Mesendoderm (in vitro differentiated cells): ENCODE measurements at regions not wholly inside any gene's neighbourhood (a gene's known extent, or its start where the extent isn't known, plus 50 kb on each side); places are given as distances from the start of the nearest gene placed in this dataset.
"Not testable (repeated sequence)": the region's sequence is repeated elsewhere in the genome, so short reads cannot be mapped to it uniquely, and the experiment has no call there.

Experiments
- DNase-seq: peaks from one replicate; pipeline ENCODE4 v3.0.0; 2013
- H2AK5ac ChIP-seq: 2 replicates; pipeline ENCODE4 v1.6.1; 2013; ENCODE audit warnings: low read length, inconsistent platforms
- H2BK120ac ChIP-seq: 2 replicates; pipeline ENCODE4 v1.6.1; 2013; ENCODE audit warnings: low read depth, mild to moderate bottlenecking, low read length, moderate library complexity, mixed read lengths
- H2BK15ac ChIP-seq: replicated peaks from 2 replicates; pipeline ENCODE4 v1.6.1; 2013; ENCODE audit warnings: low read depth, mild to moderate bottlenecking, moderate library complexity
- H2BK5ac ChIP-seq: 2 replicates; pipeline ENCODE4 v1.6.1; 2013; ENCODE audit warnings: low read length, inconsistent platforms
- H3K18ac ChIP-seq: 2 replicates; pipeline ENCODE4 v1.6.1; 2013; ENCODE audit warnings: mild to moderate bottlenecking, low read length, mixed read lengths
- H3K23ac ChIP-seq: one replicate; pipeline ENCODE4 v1.6.1; 2013; ENCODE audit warnings: low read length
- H3K27ac ChIP-seq: 2 replicates; pipeline ENCODE4 v1.5.1; 2013; ENCODE audit warnings: low read depth, mild to moderate bottlenecking, inconsistent platforms, low read length, moderate library complexity
- H3K27me3 ChIP-seq: 2 replicates; pipeline ENCODE4 v1.6.1; 2013; ENCODE audit warnings: low read length, control low read depth, mild to moderate bottlenecking, inconsistent platforms; ENCODE audit not compliant: insufficient read depth, poor library complexity
- H3K36me3 ChIP-seq: 2 replicates; pipeline ENCODE4 v1.6.1; 2013; ENCODE audit warnings: low read length, inconsistent platforms; ENCODE audit not compliant: control insufficient read depth, insufficient read depth
- H3K4ac ChIP-seq: one replicate; pipeline ENCODE4 v1.6.1; 2013; ENCODE audit warnings: low read depth, mild to moderate bottlenecking, low read length, moderate library complexity
- H3K4me1 ChIP-seq: 2 replicates; pipeline ENCODE4 v1.6.1; 2013; ENCODE audit warnings: low read depth, low read length, inconsistent platforms; ENCODE audit not compliant: control insufficient read depth
- H3K4me2 ChIP-seq: 2 replicates; pipeline ENCODE4 v1.6.1; 2013; ENCODE audit warnings: low read length
- H3K4me3 ChIP-seq: 2 replicates; pipeline ENCODE4 v1.5.1; 2013; ENCODE audit warnings: mild to moderate bottlenecking, low read length
- H3K56ac ChIP-seq: one replicate; pipeline ENCODE4 v1.6.1; 2013; ENCODE audit warnings: low read length
- H3K79me1 ChIP-seq: 2 replicates; pipeline ENCODE4 v1.6.1; 2013; ENCODE audit warnings: low read length, inconsistent platforms
- H3K79me2 ChIP-seq: 2 replicates; pipeline ENCODE4 v1.6.1; 2013; ENCODE audit warnings: mild to moderate bottlenecking, low read length; ENCODE audit not compliant: control insufficient read depth, insufficient read depth
- H3K9ac ChIP-seq: 2 replicates; pipeline ENCODE4 v1.6.1; 2013; ENCODE audit warnings: low read length, inconsistent platforms
- H4K5ac ChIP-seq: one replicate; pipeline ENCODE4 v1.6.1; 2013; ENCODE audit warnings: low read length
- H4K8ac ChIP-seq: one replicate; pipeline ENCODE4 v1.6.1; 2013; ENCODE audit warnings: low read depth, mild to moderate bottlenecking, control low read depth, low read length, moderate library complexity
- WGBS: extraction: QIAGEN DNeasy Blood & Tissue Kit; methylation state at CpG from one replicate; pipeline ENCODE4 v1.1.7; 2013; ENCODE audit warnings: low lambda C conversion rate, missing lambda C conversion rate; ENCODE audit not compliant: insufficient coverage; ENCODE audit errors: extremely low coverage; 5-methylcytosine and 5-hydroxymethylcytosine counted together

DNA sequence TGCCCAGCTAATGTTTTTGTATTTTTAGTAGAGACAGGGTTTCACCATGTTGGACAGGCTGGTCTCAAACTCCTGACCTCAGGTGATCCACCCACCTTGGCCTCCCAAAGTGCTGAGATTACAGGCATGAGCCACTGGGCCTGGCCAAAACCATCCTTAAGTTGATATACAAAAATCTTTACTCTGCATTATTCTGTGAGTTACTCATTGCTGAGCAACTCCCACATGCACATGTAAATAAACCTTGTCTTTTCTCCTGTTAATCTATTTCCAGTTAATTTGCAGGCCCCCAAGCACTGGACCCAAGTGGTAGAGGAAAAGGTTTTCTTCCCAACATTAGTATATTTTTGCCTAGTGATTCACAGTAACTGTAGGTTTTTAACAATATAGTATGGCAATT, 242.8 kb downstream of the KLF5 start:
- H3K27me3 ChIP-seq, H3K27ac ChIP-seq, H3K4me3 ChIP-seq, H4K8ac ChIP-seq, H4K5ac ChIP-seq, H3K23ac ChIP-seq, H3K56ac ChIP-seq, H3K4ac ChIP-seq, H3K79me1 ChIP-seq, H3K18ac ChIP-seq, H2BK120ac ChIP-seq, DNase-seq, H2BK15ac ChIP-seq, H3K4me1 ChIP-seq, H3K4me2 ChIP-seq, H3K9ac ChIP-seq, H2BK5ac ChIP-seq, H3K79me2 ChIP-seq, H2AK5ac ChIP-seq, H3K36me3 ChIP-seq: not testable (repeated sequence)

DNA sequence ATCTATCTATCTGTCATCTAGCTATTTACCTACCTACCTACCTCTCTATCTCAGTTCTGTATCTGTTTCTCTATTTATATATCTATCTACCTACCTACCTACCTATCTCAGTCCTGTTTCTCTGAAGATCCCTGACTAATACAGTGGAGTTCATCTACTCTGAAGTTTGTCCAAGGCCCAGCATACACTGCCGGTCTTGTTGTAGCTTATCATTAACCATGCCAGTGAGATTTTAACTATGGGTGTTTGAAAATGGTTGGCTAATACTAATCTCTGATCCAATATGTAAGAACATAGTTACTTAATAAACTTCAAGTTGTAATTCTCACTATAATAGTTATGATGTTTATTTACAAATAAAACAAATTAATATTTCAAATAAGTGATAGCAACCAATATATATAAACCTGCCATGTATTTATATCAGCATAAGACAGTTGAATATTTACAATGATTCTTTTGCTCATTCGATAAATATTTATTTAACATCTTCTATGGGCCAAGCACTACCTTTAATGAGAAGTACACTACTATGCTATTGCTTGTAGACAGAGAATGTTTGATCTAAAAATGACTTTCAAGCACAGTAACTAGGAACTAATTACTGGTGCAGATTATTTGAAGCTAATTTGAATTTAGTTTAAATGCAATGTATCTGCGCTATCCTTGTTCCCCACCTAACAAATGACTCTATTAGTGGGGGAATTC, 242.1 kb downstream of the KLF5 start:
- Histone ChIP-seq H4K5ac (no peak overlapping the region), H3K18ac (no peak overlapping the region), H3K4me3 (no peak overlapping the region), H3K56ac (no peak overlapping the region), H2BK5ac (no peak overlapping the region), H2AK5ac (no peak overlapping the region), H2BK15ac (no peak overlapping the region), H3K27me3 (no peaks in the 10 kb centered on the region), H2BK120ac (no peak overlapping the region), H3K36me3 (no peaks in the 10 kb centered on the region), H3K27ac (no peak overlapping the region), H3K4me1 (peaks cover 5% of the 10 kb centered on the region), H3K23ac (no peak overlapping the region), H3K4ac (no peak overlapping the region), H3K9ac (no peak overlapping the region), H3K4me2 (no peak overlapping the region), H3K79me2 (no peaks in the 10 kb centered on the region), H3K79me1 (no peaks in the 10 kb centered on the region), H4K8ac (no peak overlapping the region)
- no peak for DNase-seq
- WGBS, result no CpG with 5 or more reads among the region's 3 CpGs

DNA sequence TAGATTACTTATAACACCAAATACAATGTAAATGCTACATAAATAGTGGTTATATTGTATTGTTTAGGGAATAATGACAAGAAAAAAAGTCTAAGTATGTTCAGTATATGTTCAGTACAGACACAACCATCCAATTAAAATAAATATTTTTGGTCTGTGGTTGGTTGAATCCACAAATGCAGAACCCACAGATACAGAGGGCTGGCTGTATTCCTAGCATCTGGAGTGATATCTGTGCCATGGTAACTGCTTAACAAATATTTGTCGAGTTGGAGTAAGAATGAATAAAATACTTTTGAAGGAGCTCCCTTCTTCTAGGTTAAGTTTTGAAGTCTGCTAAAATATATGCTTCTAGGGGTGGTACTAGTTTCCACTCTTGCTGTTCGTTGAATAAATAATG, 241.0 kb downstream of the KLF5 start:
- no peak overlapping the region for H3K23ac ChIP-seq
- no peak overlapping the region for H2BK5ac ChIP-seq
- H3K4me1 ChIP-seq, result peaks cover 5% of the 10 kb centered on the region
- no peak overlapping the region for H3K4ac ChIP-seq
- H3K27ac ChIP-seq, result no peak overlapping the region
- no peaks in the 10 kb centered on the region for H3K27me3 ChIP-seq
- no peak overlapping the region for H3K4me2 ChIP-seq
- no peak overlapping the region for H2AK5ac ChIP-seq
- WGBS, result no CpG with 5 or more reads among the region's 2 CpGs
- no peak overlapping the region for H2BK15ac ChIP-seq
- peak overlapping the region; percentile 76 for H4K8ac ChIP-seq
- H3K56ac ChIP-seq, result no peak overlapping the region
- no peak for DNase-seq
- H3K79me1 ChIP-seq, result no peaks in the 10 kb centered on the region
- no peaks in the 10 kb centered on the region for H3K79me2 ChIP-seq
- H3K4me3 ChIP-seq, result no peak overlapping the region
- no peak overlapping the region for H4K5ac ChIP-seq
- H3K18ac ChIP-seq, result no peak overlapping the region
- H3K9ac ChIP-seq, result no peak overlapping the region
- no peak overlapping the region for H2BK120ac ChIP-seq
- H3K36me3 ChIP-seq, result no peaks in the 10 kb centered on the region

DNA sequence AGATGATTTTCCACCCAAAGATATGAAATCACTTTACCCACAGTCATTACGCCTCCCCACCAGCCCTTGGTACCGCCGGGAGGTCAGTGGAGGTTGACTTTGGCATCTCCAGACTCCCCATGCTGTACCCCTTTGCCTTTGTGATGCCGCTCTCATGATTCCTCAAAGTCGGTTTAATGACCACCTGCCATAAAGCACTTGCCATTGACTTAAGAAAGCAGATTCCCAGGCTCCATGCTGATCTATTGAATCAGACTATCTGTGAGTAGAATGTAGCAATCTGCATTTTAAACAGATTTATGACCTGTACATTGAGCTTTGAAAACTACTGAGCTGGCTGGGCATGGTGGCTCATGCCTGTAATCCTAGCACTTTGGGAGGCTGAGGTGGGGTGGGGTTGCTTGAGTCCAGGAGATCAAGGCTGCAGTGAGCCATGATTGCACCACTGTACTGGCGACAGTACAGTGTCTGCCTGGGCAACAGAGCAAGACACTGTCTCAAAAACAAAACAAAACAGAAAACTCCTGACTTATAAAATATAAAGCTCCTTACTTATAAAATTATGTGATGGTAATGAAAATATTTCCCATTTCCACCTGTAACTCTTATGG, 235.2 kb downstream of the KLF5 start:
- Histone ChIP-seq H2BK15ac (no peak overlapping the region), H3K9ac (no peak overlapping the region), H3K36me3 (no peaks in the 10 kb centered on the region), H4K5ac (no peak overlapping the region), H2BK120ac (no peak overlapping the region), H3K56ac (no peak overlapping the region), H4K8ac (no peak overlapping the region), H3K27ac (no peak overlapping the region), H3K4me2 (no peak overlapping the region), H3K23ac (no peak overlapping the region), H3K27me3 (no peaks in the 10 kb centered on the region), H3K4ac (no peak overlapping the region), H3K18ac (no peak overlapping the region), H3K79me2 (no peaks in the 10 kb centered on the region), H2AK5ac (no peak overlapping the region), H2BK5ac (no peak overlapping the region), H3K4me1 (no peaks in the 10 kb centered on the region), H3K4me3 (no peak overlapping the region), H3K79me1 (no peaks in the 10 kb centered on the region)
- DNase-seq, result no peak
- no CpG with 5 or more reads among the region's 6 CpGs for WGBS

DNA sequence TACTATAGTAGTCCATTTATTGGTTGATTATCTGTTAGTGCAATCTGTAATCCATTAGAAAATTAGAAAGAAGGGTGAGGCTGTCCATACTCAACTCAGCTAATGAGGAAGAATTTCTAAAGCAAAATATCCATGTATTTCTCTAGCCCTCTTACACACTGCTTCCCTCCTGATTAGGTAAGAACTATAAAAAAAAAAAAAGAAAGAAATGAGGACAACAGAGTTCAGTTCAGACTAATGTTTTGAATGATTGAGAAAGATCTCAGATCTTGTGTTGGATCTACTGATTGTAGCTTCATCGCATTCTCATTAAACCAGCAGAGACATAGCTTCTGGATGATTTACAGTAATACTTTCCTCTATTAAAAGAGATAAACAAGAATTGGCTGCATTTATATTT, 233.3 kb downstream of the KLF5 start:
- Histone ChIP-seq H3K79me2 (no peaks in the 10 kb centered on the region), H3K56ac (no peak overlapping the region), H3K9ac (no peak overlapping the region), H3K4me1 (no peaks in the 10 kb centered on the region), H2BK120ac (no peak overlapping the region), H3K4ac (no peak overlapping the region), H3K27me3 (no peaks in the 10 kb centered on the region), H3K4me2 (no peak overlapping the region), H2BK15ac (no peak overlapping the region), H4K8ac (no peak overlapping the region), H2BK5ac (no peak overlapping the region), H3K18ac (no peak overlapping the region), H4K5ac (no peak overlapping the region), H3K36me3 (no peaks in the 10 kb centered on the region), H3K23ac (no peak overlapping the region), H3K4me3 (no peak overlapping the region), H3K79me1 (no peaks in the 10 kb centered on the region), H3K27ac (no peak overlapping the region), H2AK5ac (no peak overlapping the region)
- no peak for DNase-seq
- WGBS, result no CpG with 5 or more reads among the region's 1 CpG

DNA sequence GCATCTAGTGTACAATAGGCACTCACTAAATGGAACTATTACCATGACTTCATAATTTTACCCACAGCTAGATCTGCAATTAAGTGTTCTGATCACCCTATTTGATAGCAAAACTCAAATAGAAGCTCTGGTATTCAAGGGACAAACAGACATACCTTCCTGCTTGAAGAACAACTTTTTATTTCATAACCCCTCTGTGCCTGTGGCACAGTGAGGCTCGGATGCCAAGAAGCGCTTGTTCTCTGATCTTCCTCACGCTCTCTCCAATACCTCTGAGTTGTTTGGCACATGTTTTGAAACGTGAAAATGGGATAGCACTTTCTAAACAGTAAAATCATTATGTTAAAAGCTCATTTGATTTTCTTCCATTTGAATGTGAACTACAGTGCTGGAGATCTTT, 232.0 kb downstream of the KLF5 start:
- Histone ChIP-seq H2BK15ac (no peak overlapping the region), H2AK5ac (no peak overlapping the region)
- WGBS, result no CpG with 5 or more reads among the region's 4 CpGs

More for the DNA sequence above, 232.0 kb downstream of the KLF5 start:
- Histone ChIP-seq H3K4me3 (no peak overlapping the region), H3K18ac (no peak overlapping the region), H3K4me2 (no peak overlapping the region), H3K27me3 (no peaks in the 10 kb centered on the region), H3K79me1 (no peaks in the 10 kb centered on the region), H4K8ac (no peak overlapping the region), H2BK120ac (no peak overlapping the region), H3K36me3 (no peaks in the 10 kb centered on the region), H3K27ac (no peak overlapping the region), H3K79me2 (no peaks in the 10 kb centered on the region), H3K23ac (no peak overlapping the region), H4K5ac (no peak overlapping the region), H3K9ac (no peak overlapping the region), H2BK5ac (no peak overlapping the region), H3K4me1 (no peaks in the 10 kb centered on the region), H3K4ac (no peak overlapping the region), H3K56ac (no peak overlapping the region)
- no peak for DNase-seq
